Ovary (tissue), 7 donors: ENCODE measurements at regions not wholly inside any gene's neighbourhood (a gene's known extent, or its start where the extent isn't known, plus 50 kb on each side); places are given as distances from the start of the nearest gene placed in this dataset.

Experiments
- DNase-seq, 5 donors: peaks; one replicate each; pipeline ENCODE4 v3.0.0-alpha.2; 2019 to 2020
- H3K27ac ChIP-seq, 2 donors: fragments of 200-600 bp; one replicate each; pipeline versions ENCODE4 v1.5.1 to v1.8.0; 2019 to 2022
- H3K27me3 ChIP-seq: fragments of 200-600 bp; one replicate; pipeline ENCODE4 v1.8.0; 2022
- H3K36me3 ChIP-seq: fragments of 200-600 bp; sonication (generic); one replicate; pipeline ENCODE4 v1.5.1; 2019
- H3K4me1 ChIP-seq: one replicate; pipeline ENCODE4 v1.8.1; 2013; ENCODE audit warnings: mild to moderate bottlenecking, moderate library complexity; ENCODE audit not compliant: insufficient read depth
- H3K4me3 ChIP-seq: fragments of 200-600 bp; sonication (generic); one replicate; pipeline ENCODE4 v1.5.1; 2017
- H3K9me3 ChIP-seq, 2 donors: fragments of 200-600 bp in 1 of 2; sonication (generic) in 1 of 2; one replicate each; pipeline versions ENCODE4 v1.5.1 to v1.8.1; 2013 to 2019; ENCODE audit warnings: mild to moderate bottlenecking in 1 of 2, moderate library complexity in 1 of 2
- EP300 ChIP-seq: sonication (generic); formaldehyde crosslinking; IDR thresholded peaks from one replicate; pipeline ENCODE4 v1.6.1; 2017; ENCODE audit warnings: antibody characterized with exemption
- POLR2A ChIP-seq: fragments of 450-650 bp; IDR thresholded peaks from one replicate; pipeline ENCODE4 v1.6.1; 2017; ENCODE audit warnings: antibody characterized with exemption, mild to moderate bottlenecking, moderate library complexity
- WGBS, 3 donors: extraction: QIAGEN DNeasy Blood & Tissue Kit in 1 of 3; methylation state at CpG; one replicate each; pipeline versions ENCODE4 v1.1.5 to v1.1.7; 2013 to 2017; 5-methylcytosine and 5-hydroxymethylcytosine counted together
- intact Hi-C, 4 donors: fragments of 100-400 bp; cut with DNase I; formaldehyde crosslinking; loops; one replicate each; pipeline versions ENCODE4 v1.11.0 to v1.15.1; 2022 to 2023
- TF ChIP-seq, protein P1 (sequence below), 3 donors: fragments of 450-650 bp in 2 of 3; fragments of 200-600 bp in 1 of 3; IDR thresholded peaks; one replicate each; pipeline versions ENCODE4 v1.5.1 to v1.8.0; 2016 to 2022; ENCODE audit warnings: antibody characterized with exemption in 3 of 3, mild to moderate bottlenecking in 1 of 3
- donor health status: DM: no; HTN: no; CAD: no; lungs with moderate emphysema.
- donor health status: DM: no; HTN: no; CAD: no.
- donor health status: Bipolar disorder and iron deficiency.
- donor health status: DM: no; HTN: no; CAD: no.
- donor health status: DM: yes; HTN: yes; CAD: no.

DNA sequence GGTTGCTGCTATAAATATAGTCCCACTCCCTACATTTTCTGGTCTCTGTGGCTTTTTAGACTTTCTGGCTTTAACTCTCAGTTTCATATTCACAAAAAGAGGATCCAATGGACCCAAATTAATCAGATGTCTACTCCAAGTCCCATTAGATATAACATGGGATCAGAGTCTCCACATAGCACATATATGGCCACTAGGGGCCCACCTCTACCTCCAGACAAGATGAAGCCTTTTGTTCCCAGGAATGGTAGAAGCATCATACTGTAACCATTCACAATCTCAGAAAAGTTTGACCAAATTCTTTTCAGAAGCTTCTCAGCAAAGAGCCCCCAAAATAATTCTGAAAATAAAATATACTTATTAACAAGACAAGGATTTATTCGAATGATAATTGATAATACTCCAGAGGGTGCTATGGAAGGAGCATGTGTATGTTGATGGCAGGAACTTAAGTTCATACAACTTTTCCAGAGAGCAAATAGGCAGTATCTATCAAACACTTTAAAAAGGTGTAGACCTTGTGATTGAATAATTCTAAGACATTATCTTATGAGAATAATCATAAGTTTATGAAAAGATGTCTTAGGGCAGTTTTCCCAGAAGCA, 382.3 kb upstream of the CRIM1 start:
- Histone ChIP-seq H3K4me1 (no peaks in the 10 kb centered on the region), H3K4me3 (no peak overlapping the region), H3K27me3 (no peaks in the 10 kb centered on the region), H3K27ac (no peak overlapping the region), H3K36me3 (no peaks in the 10 kb centered on the region), H3K9me3 (no peaks in the 10 kb centered on the region)
- DNase-seq, result no peak
- intact Hi-C loops, result no loop called here
- TF ChIP-seq POLR2A (no peak), EP300 (no peak)
- TF ChIP-seq, protein P1, sequence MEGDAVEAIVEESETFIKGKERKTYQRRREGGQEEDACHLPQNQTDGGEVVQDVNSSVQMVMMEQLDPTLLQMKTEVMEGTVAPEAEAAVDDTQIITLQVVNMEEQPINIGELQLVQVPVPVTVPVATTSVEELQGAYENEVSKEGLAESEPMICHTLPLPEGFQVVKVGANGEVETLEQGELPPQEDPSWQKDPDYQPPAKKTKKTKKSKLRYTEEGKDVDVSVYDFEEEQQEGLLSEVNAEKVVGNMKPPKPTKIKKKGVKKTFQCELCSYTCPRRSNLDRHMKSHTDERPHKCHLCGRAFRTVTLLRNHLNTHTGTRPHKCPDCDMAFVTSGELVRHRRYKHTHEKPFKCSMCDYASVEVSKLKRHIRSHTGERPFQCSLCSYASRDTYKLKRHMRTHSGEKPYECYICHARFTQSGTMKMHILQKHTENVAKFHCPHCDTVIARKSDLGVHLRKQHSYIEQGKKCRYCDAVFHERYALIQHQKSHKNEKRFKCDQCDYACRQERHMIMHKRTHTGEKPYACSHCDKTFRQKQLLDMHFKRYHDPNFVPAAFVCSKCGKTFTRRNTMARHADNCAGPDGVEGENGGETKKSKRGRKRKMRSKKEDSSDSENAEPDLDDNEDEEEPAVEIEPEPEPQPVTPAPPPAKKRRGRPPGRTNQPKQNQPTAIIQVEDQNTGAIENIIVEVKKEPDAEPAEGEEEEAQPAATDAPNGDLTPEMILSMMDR (IDR thresholded peaks at IDR 0.05), result no peak
- 27 to 50% (median 28%) methylated on average over 1 of the region's 1 CpG for WGBS, 3 donors

DNA sequence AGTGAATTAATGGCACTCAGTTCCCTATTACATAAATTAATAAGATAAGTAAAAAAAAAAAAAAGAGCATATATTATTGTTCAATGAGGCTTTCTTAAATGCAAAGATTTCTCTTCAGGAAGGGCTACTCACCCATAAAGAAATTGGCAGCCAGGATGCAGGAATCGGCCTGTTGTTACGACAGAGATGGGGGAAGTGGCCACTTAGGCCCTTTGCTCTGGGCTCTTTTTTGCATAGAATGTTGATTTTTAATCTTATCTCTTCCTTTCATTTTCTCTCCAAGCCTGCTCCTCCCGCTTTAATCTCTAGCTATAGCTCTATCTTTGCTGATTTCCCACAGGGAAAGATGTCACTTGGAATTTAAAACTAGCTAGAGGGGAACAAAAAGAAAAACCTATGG, 391.8 kb upstream of the CRIM1 start:
- H3K4me1 ChIP-seq, result no peaks in the 10 kb centered on the region
- no peak overlapping the region for H3K4me3 ChIP-seq
- no peaks in the 10 kb centered on the region for H3K9me3 ChIP-seq
- no peaks in the 10 kb centered on the region for H3K36me3 ChIP-seq
- no peaks in the 10 kb centered on the region for H3K27me3 ChIP-seq
- TF ChIP-seq POLR2A (no peak), EP300 (no peak)
- TF ChIP-seq, protein P1 (IDR thresholded peaks at IDR 0.05), result no peak
- H3K27ac ChIP-seq, result no peak overlapping the region
- intact Hi-C loops, result no loop called here
- 48 to 61% (median 61%) methylated on average over 3 of the region's 3 CpGs for whole genome bisulfite sequencing, 3 donors
- DNase-seq, result no peak

DNA sequence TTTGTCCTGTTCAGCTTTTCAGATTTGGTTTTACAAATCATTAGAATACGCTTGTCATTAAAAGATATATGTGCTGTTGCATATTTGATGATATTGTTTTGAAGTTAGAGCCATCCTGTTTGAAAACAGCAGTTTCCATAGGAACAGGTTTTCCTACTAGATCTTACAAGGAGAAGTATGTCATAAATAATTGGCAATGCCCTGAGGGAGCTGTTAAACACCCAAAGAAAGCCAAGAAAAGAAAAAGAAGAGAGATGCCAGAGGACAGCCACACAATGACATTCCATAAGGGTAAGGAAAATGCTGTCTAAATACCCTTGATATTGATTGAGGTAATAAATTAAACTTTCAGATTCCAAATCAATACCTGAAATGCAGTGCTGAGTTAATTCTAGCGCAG, 392.2 kb upstream of the CRIM1 start:
- no peak overlapping the region for H3K27ac ChIP-seq
- no peaks in the 10 kb centered on the region for H3K27me3 ChIP-seq
- intact Hi-C loops, result no loop called here
- TF ChIP-seq, protein P1 (IDR thresholded peaks at IDR 0.05), result no peak
- TF ChIP-seq POLR2A, result no peak
- no peak for TF ChIP-seq EP300
- no peaks in the 10 kb centered on the region for H3K4me1 ChIP-seq
- DNase-seq, result no peak
- no peak overlapping the region for H3K4me3 ChIP-seq
- WGBS, 3 donors, result 82 to 88% (median 87%) methylated on average over 2 of the region's 2 CpGs
- no peaks in the 10 kb centered on the region for H3K36me3 ChIP-seq
- H3K9me3 ChIP-seq, result no peaks in the 10 kb centered on the region

DNA sequence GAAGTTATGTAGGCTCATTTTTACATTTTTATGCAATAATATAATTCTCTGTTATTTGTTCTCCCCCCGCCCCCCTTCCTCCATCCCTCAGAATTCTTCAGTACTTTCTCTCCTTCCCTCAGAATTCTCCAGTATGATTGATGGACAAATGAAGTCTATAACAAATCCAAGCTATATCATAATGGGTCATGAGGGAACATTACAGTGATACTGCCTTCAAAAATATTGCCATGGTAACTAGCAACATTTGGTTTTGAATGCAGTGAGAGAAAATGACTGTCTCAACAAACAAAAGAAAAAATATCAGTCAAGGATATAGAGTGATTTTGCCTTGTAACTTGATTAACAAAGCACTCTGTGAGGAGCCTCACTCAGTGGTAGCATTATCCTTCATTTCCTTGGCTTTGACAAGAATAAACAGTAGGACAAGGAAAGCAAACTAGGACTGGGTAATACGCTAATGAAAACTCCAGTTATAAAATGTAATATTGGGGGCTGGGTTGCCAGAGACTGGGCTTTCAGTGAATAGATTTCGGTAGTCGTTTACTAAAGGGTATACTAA, 392.9 kb upstream of the CRIM1 start:
- no peak overlapping the region for H3K4me3 ChIP-seq
- H3K36me3 ChIP-seq, result no peaks in the 10 kb centered on the region
- DNase-seq, result no peak
- no peaks in the 10 kb centered on the region for H3K9me3 ChIP-seq
- 85 to 92% (median 88%) methylated on average over 4 of the region's 4 CpGs for WGBS, 3 donors
- H3K27ac ChIP-seq, result no peak overlapping the region
- H3K4me1 ChIP-seq, result no peaks in the 10 kb centered on the region
- intact Hi-C loops, result no loop called here
- H3K27me3 ChIP-seq, result no peaks in the 10 kb centered on the region
- TF ChIP-seq EP300, result no peak
- TF ChIP-seq, protein P1 (IDR thresholded peaks at IDR 0.05), result no peak
- TF ChIP-seq POLR2A, result no peak
